ENCODE measurements at regions not wholly inside any gene's neighbourhood (a gene's known extent, or its start where the extent isn't known, plus 50 kb on each side); places are given as distances from the start of the nearest gene placed in this dataset.

DNA sequence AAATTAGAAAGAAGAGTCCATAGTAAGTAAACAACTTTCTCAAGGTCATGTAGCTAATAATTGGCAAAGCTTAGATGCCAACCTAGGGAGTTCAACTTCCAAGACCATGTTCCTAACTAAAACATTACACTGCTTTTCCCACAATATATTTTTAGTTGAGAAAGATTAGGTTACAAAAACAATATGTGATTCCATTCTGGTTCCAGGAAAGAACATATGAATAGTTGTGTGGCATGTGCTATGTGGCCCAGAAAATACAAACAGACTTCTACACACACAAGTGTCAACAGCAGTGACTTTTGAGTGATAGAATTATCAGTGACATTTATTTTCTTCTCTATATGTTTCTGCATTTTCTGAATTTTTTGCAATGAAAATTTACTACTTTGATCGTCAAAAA, 62.7 kb upstream of the EDNRA start:
- Histone ChIP-seq H3K9me3 (ENCODE audit: low read depth, low read length) (peaks cover 10% of the 10 kb centered on the region; the same call in 1 of the 2 replicates), H3K4me3 (no peak overlapping the region), H3K9ac (ENCODE audit: insufficient read length) (no peak overlapping the region), H3K36me3 (ENCODE audit: insufficient read depth, low read length) (0 out of 2 replicates have a peak, but pooled peaks cover 5% of the 10 kb centered on the region), H3K27ac (no peak overlapping the region)
- DNase-seq (ENCODE audit: low read depth, low spot score), result no peak
- no peak for TF ChIP-seq EZH2 (IDR thresholded peaks at IDR 0.05)
- TF ChIP-seq FOXP2 (optimal IDR thresholded peaks at IDR 0.05; ENCODE audit: control extremely low read depth, extremely low read length, insufficient read depth), result no peak
- TF ChIP-seq POLR2AphosphoS5 (IDR thresholded peaks at IDR 0.05; ENCODE audit: borderline replicate concordance, low read depth, low read length), result no peak

DNA sequence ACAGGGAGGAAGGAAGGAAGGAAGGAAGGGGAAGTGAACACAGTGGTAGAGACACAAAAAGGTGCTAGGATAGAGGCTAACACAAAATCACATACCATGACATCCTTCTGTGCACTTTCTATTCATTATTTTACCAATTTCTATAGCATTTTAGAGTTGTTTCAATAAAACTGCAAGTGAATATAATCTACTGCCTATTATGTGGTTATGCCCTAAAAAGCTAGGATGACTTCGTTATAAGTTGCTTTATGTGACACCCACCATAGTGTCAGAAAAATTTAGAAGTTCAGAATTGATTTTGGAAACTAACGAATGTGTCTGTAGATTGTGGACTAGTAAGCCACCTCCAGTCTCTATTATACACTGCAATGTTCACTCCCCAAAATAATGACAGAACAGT, 59.4 kb upstream of the EDNRA start:
- Histone ChIP-seq H3K9me3 (ENCODE audit: low read depth, low read length) (peaks cover 4% of the 10 kb centered on the region; the same call in 1 of the 2 replicates), H3K27ac (peak overlapping the region; percentile 99), H3K9ac (ENCODE audit: insufficient read length) (peak overlapping the region; percentile 74), H3K36me3 (ENCODE audit: insufficient read depth, low read length) (0 out of 2 replicates have a peak, but pooled peaks cover 2% of the 10 kb centered on the region), H3K4me3 (0 out of 2 replicates have a peak overlapping the region, but pooled peaks have one; percentile 19)
- peak; percentile 85 for DNase-seq (ENCODE audit: low read depth, low spot score)
- TF ChIP-seq EZH2 (IDR thresholded peaks at IDR 0.05), result no peak
- TF ChIP-seq POLR2AphosphoS5 (IDR thresholded peaks at IDR 0.05; ENCODE audit: borderline replicate concordance, low read depth, low read length), result peak; percentile 30; the same call in 1 of the 2 replicates

DNA sequence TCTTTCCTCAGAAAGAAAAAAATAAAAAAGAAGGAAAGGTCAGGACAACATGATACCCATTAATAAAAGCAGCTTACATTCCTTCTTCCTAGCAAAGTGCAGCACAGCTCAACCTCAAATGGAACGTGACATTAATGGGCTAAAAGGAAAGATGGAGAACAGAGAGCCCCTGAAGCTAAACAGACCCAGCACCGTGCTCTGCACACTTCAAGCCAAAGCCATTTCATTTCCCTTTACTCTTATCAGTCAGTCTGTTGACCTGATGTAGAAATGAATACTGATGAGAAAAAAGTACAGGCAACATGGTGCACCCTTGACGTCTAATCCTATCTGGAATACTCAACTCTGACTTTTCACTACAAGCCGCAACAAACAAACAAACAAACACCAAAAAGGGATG, 57.7 kb upstream of the EDNRA start:
- Histone ChIP-seq H3K9me3 (ENCODE audit: low read depth, low read length) (peaks cover 4% of the 10 kb centered on the region; the same call in 1 of the 2 replicates), H3K4me3 (no peak overlapping the region), H3K27ac (peak overlapping the region; percentile 99), H3K36me3 (ENCODE audit: insufficient read depth, low read length) (no peaks in the 10 kb centered on the region), H3K9ac (ENCODE audit: insufficient read length) (no peak overlapping the region)
- no peak for TF ChIP-seq FOXP2 (optimal IDR thresholded peaks at IDR 0.05; ENCODE audit: control extremely low read depth, extremely low read length, insufficient read depth)
- TF ChIP-seq POLR2AphosphoS5 (IDR thresholded peaks at IDR 0.05; ENCODE audit: borderline replicate concordance, low read depth, low read length), result no peak
- no peak for TF ChIP-seq EZH2 (IDR thresholded peaks at IDR 0.05)
- DNase-seq (ENCODE audit: low read depth, low spot score), result no peak

DNA sequence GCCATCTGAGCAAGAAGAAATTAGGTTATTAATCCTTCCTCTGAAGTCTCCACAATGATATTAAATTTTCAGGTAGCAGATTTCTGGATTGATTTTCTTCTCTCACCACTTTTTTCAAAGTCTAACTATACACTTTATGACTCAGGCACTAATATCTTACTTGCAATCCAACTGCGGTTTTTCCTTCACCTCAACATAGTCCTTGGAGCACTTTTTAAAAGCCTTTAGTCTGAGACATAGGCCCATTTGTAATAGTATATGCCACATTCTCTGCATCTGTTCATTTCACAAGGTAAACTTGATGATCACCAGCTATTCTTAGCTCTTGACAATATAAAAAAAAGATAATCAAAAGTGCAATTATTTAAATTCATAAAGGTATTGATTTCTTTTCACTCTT, 55.9 kb upstream of the EDNRA start:
- DNase-seq (ENCODE audit: low read depth, low spot score), result no peak
- no peak overlapping the region for H3K4me3 ChIP-seq
- H3K27ac ChIP-seq, result no peak overlapping the region
- H3K9me3 ChIP-seq (ENCODE audit: low read depth, low read length), result peaks cover 4% of the 10 kb centered on the region; the same call in 1 of the 2 replicates
- H3K9ac ChIP-seq (ENCODE audit: insufficient read length), result no peak overlapping the region
- H3K36me3 ChIP-seq (ENCODE audit: insufficient read depth, low read length), result no peaks in the 10 kb centered on the region
- TF ChIP-seq EZH2 (IDR thresholded peaks at IDR 0.05) (no peak), FOXP2 (optimal IDR thresholded peaks at IDR 0.05; ENCODE audit: control extremely low read depth, extremely low read length, insufficient read depth) (no peak), POLR2AphosphoS5 (IDR thresholded peaks at IDR 0.05; ENCODE audit: borderline replicate concordance, low read depth, low read length) (no peak)

DNA sequence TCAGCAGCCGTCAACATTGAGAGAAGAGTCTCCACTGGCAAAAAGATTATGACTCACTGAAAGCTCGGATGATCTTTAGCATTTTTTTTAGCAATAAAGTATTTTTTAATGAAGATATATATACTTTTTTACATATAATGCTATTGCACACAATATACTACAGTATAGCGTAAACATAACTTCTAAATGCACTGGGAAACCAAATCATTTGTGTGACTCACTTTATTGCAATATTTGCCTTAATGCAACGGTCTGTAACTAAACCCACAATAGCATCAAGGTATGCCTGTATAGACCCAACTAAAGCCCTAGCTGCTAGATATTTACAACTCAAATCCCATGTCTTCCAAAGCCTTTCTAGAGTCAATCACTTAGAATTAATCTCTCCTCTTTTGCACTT, 52.3 kb upstream of the EDNRA start:
- H3K9ac ChIP-seq (ENCODE audit: insufficient read length), result no peak overlapping the region
- H3K9me3 ChIP-seq (ENCODE audit: low read depth, low read length), result no peaks in the 10 kb centered on the region; the same call in 1 of the 2 replicates
- H3K4me3 ChIP-seq, result no peak overlapping the region
- no peak overlapping the region for H3K27ac ChIP-seq
- DNase-seq (ENCODE audit: low read depth, low spot score), result no peak
- TF ChIP-seq POLR2AphosphoS5 (IDR thresholded peaks at IDR 0.05; ENCODE audit: borderline replicate concordance, low read depth, low read length) (no peak), EZH2 (IDR thresholded peaks at IDR 0.05) (no peak), FOXP2 (optimal IDR thresholded peaks at IDR 0.05; ENCODE audit: control extremely low read depth, extremely low read length, insufficient read depth) (no peak)
- H3K36me3 ChIP-seq (ENCODE audit: insufficient read depth, low read length), result no peaks in the 10 kb centered on the region

DNA sequence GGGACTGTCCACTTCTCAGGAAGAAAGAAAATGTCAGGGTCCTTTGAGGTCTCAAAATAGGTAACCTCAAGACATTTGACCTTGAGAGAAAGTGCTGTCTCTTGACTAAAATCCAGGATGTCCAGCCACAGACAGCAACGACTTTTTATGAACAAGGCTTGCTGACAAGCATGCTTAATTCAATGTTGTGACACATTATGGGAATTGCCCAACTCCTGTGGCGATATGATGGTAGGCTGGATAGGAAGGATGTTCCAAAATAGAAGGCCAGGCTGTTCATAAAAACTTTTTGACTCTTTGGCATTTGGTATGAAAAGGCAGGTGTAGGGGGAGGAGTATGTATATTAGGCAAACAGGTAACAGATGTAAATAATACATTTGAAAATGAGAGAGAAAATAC, 50.8 kb upstream of the EDNRA start:
- Histone ChIP-seq H3K9me3 (ENCODE audit: low read depth, low read length) (no peaks in the 10 kb centered on the region; the same call in 1 of the 2 replicates), H3K27ac (no peak overlapping the region), H3K4me3 (no peak overlapping the region), H3K9ac (ENCODE audit: insufficient read length) (no peak overlapping the region), H3K36me3 (ENCODE audit: insufficient read depth, low read length) (no peaks in the 10 kb centered on the region)
- TF ChIP-seq POLR2AphosphoS5 (IDR thresholded peaks at IDR 0.05; ENCODE audit: borderline replicate concordance, low read depth, low read length), result no peak
- no peak for DNase-seq (ENCODE audit: low read depth, low spot score)
